Mucosa of descending colon (tissue), 3 donors: ENCODE measurements at regions not wholly inside any gene's neighbourhood (a gene's known extent, or its start where the extent isn't known, plus 50 kb on each side); places are given as distances from the start of the nearest gene placed in this dataset.

Source experiments
- ATAC-seq: fragments of 200-7000 bp; cut with Tn5 transposase; one replicate; pipeline ENCODE4 v1.9.1; 2020; ENCODE audit warnings: mild to moderate bottlenecking, moderate library complexity
- DNase-seq, 3 donors: peaks; one replicate each; pipeline ENCODE4 v3.0.0-alpha.2; 2020
- H3K36me3 ChIP-seq: fragments of 200-600 bp; one replicate; pipeline ENCODE4 v1.8.0; 2021; ENCODE audit warnings: low read depth, mild to moderate bottlenecking
- H3K4me1 ChIP-seq: fragments of 200-600 bp; one replicate; pipeline ENCODE4 v1.8.0; 2021; ENCODE audit warnings: low read depth, mild to moderate bottlenecking
- H3K4me3 ChIP-seq: fragments of 200-600 bp; one replicate; pipeline ENCODE4 v1.8.0; 2021; ENCODE audit warnings: mild to moderate bottlenecking
- H3K9me3 ChIP-seq: fragments of 200-600 bp; one replicate; pipeline ENCODE4 v1.8.0; 2021; ENCODE audit warnings: mild to moderate bottlenecking
- CTCF ChIP-seq: fragments of 200-600 bp; IDR thresholded peaks from one replicate; pipeline ENCODE4 v1.8.0; 2022; ENCODE audit warnings: antibody characterized with exemption, mild to moderate bottlenecking
- intact Hi-C, 2 donors: fragments of 100-400 bp; cut with DNase I in 1 of 2; cut with micrococcal nuclease in 1 of 2; formaldehyde crosslinking; loops; one replicate each; pipeline versions ENCODE4 v1.11.0 to v1.11.1; 2022; cut with DNase I, micrococcal nuclease
- microRNA-seq: library from miRNA; unstranded; fragments of <30 nt; microRNA quantifications from one replicate; pipeline ENCODE4, GENCODE V29; 2019
- donor health status: DM: no; HTN: no; CAD: no; lungs with moderate emphysema.
- donor health status: DM: no; HTN: no; CAD: no.
- donor health status: DM: no; HTN: yes; CAD: no.

GRCh38 chrX:45258731-45259402, 58.2 kb upstream of the DIPK2B start:
- Histone ChIP-seq H3K4me3 (no peak overlapping the region), H3K9me3 (no peaks in the 10 kb centered on the region), H3K4me1 (no peaks in the 10 kb centered on the region), H3K36me3 (no peaks in the 10 kb centered on the region)
- peak; percentile 88 for ATAC-seq
- intact Hi-C loops: no loop called here
- DNase-seq: peak in 2 of 3 donors; percentile 53 to 69
- no peak for TF ChIP-seq CTCF

Small RNAs in the stretch of these regions (microRNA-seq; reads per million reads assigned to microRNA genes)
- 6,536 reads per million, percentile 94 among the genes with 10 or more reads in this experiment for gene MIR221
- gene MIR222: 2,580 reads per million, percentile 88 among the genes with 10 or more reads in this experiment
